SK-N-SH treated with all-trans-retinoic acid at 6 μM for 48 hours (cell line): ENCODE measurements at regions not wholly inside any gene's neighbourhood (a gene's known extent, or its start where the extent isn't known, plus 50 kb on each side); places are given as distances from the start of the nearest gene placed in this dataset.
A peak's percentile ranks its signal among the peaks of the same experiment; 100 is the strongest.

Source experiments
- ATAC-seq: fragments of 200-7000 bp; cut with Tn5 transposase; 3 replicates; pipeline ENCODE4 v1.9.1; 2020; ENCODE audit warnings: mild to moderate bottlenecking, moderate library complexity
- ARNTL ChIP-seq: fragments of 450-650 bp; formaldehyde crosslinking; IDR thresholded peaks from 2 replicates; pipeline ENCODE4 v1.5.0; 2020; ENCODE audit warnings: low read depth, mild to moderate bottlenecking, moderate library complexity, borderline replicate concordance
- CREB5 ChIP-seq: fragments of 250-450 bp; sonication (Bioruptor Pico); IDR thresholded peaks from 2 replicates; pipeline ENCODE4 v1.5.1; 2020; ENCODE audit warnings: low read depth, mild to moderate bottlenecking, moderate library complexity
- ESRRG ChIP-seq: fragments of 250-450 bp; sonication (Bioruptor Pico); IDR thresholded peaks from 2 replicates; pipeline ENCODE4 v1.6.1; 2021; ENCODE audit warnings: mild to moderate bottlenecking
- GLIS3 ChIP-seq: fragments of 250-450 bp; sonication (Bioruptor Pico); IDR thresholded peaks from 2 replicates; pipeline ENCODE4 v1.5.0; 2020; ENCODE audit warnings: mild to moderate bottlenecking, moderate library complexity
- ISL1 ChIP-seq: fragments of 250-450 bp; sonication (Bioruptor Pico); IDR thresholded peaks from 2 replicates; pipeline ENCODE4 v2.1.2; 2022; ENCODE audit warnings: mild to moderate bottlenecking, moderate library complexity
- OSR1 ChIP-seq: fragments of 250-450 bp; sonication (Bioruptor Pico); IDR thresholded peaks from 2 replicates; pipeline ENCODE4 v1.8.0; 2022; ENCODE audit warnings: moderate library complexity, mild to moderate bottlenecking, inconsistent platforms
- PPARA ChIP-seq: fragments of 250-450 bp; sonication (Bioruptor Pico); IDR thresholded peaks from 2 replicates; pipeline ENCODE4 v1.5.0; 2020; ENCODE audit warnings: mild to moderate bottlenecking, borderline replicate concordance
- RARB ChIP-seq: fragments of 250-450 bp; sonication (Bioruptor Pico); IDR thresholded peaks from 2 replicates; pipeline ENCODE4 v1.8.0; 2021; ENCODE audit warnings: mild to moderate bottlenecking, moderate library complexity
- TCF4 ChIP-seq: fragments of 250-450 bp; sonication (Bioruptor Pico); IDR thresholded peaks from 2 replicates; pipeline ENCODE4 v1.8.0; 2021; ENCODE audit warnings: mild to moderate bottlenecking, moderate library complexity, borderline replicate concordance
- TOX ChIP-seq: fragments of 250-450 bp; sonication (Bioruptor Pico); IDR thresholded peaks from 2 replicates; pipeline ENCODE4 v1.8.0; 2021; ENCODE audit warnings: mild to moderate bottlenecking, moderate library complexity, borderline replicate concordance
- TSHZ2 ChIP-seq: fragments of 250-450 bp; sonication (Bioruptor Pico); IDR thresholded peaks from 2 replicates; pipeline ENCODE4 v1.5.0; 2020; ENCODE audit warnings: mild to moderate bottlenecking, moderate library complexity
- ZC3H10 ChIP-seq: fragments of 250-450 bp; sonication (Bioruptor Pico); IDR thresholded peaks from 2 replicates; pipeline ENCODE4 v1.5.1; 2021; ENCODE audit warnings: mild to moderate bottlenecking, moderate library complexity
- ZFP3 ChIP-seq: fragments of 250-450 bp; sonication (Bioruptor Pico); IDR thresholded peaks from 2 replicates; pipeline ENCODE4 v1.5.0; 2020; ENCODE audit warnings: mild to moderate bottlenecking, moderate library complexity
- ZNF70 ChIP-seq: fragments of 450-650 bp; formaldehyde crosslinking; IDR thresholded peaks from 2 replicates; pipeline ENCODE4 v1.5.0; 2020; ENCODE audit warnings: mild to moderate bottlenecking, moderate library complexity
- ZNF8 ChIP-seq: fragments of 450-650 bp; formaldehyde crosslinking; IDR thresholded peaks from 2 replicates; pipeline ENCODE4 v1.5.0; 2020; ENCODE audit warnings: mild to moderate bottlenecking, moderate library complexity
- TF ChIP-seq, protein P1 (sequence below): fragments of 250-450 bp; sonication (Bioruptor Pico); IDR thresholded peaks from 2 replicates; pipeline ENCODE4 v1.5.1; 2021; ENCODE audit warnings: mild to moderate bottlenecking, moderate library complexity

- TF ChIP-seq, protein P1, sequence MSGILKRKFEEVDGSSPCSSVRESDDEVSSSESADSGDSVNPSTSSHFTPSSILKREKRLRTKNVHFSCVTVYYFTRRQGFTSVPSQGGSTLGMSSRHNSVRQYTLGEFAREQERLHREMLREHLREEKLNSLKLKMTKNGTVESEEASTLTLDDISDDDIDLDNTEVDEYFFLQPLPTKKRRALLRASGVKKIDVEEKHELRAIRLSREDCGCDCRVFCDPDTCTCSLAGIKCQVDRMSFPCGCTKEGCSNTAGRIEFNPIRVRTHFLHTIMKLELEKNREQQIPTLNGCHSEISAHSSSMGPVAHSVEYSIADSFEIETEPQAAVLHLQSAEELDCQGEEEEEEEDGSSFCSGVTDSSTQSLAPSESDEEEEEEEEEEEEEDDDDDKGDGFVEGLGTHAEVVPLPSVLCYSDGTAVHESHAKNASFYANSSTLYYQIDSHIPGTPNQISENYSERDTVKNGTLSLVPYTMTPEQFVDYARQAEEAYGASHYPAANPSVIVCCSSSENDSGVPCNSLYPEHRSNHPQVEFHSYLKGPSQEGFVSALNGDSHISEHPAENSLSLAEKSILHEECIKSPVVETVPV, result no peak
- no peak for TF ChIP-seq ESRRG (CRISPR knock-in tag)
- no peak for TF ChIP-seq ISL1 (CRISPR knock-in tag)
- TF ChIP-seq ZC3H10, result no peak
- no peak for TF ChIP-seq ZNF70 (CRISPR knock-in tag)
- no peak for ATAC-seq
These were observed 114.0 kb upstream of the HSF2 start for GRCh38 chr6:122285292-122285913.

DNA sequence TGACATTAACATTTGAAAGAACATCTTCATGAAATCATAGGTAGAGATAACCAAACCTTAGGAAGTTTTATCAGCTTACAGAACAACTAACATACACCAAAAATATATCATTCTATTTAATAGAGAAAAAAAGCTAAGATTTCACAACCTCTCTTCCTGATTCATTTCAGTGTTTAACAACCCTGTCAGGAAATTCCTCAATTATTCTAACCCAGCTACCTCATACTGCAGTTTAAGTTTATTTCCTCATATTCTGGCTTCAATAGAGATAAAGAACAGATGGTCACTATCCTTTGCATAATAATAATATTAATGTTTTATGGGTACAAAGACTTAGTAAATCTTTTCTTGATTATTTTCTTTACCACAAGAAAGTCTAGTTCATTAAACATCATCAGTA lies 112.9 kb upstream of the HSF2 start:
- TF ChIP-seq ISL1 (CRISPR knock-in tag) (peak; percentile 20; the same call in 1 of the 2 replicates), ZNF8 (CRISPR knock-in tag) (no peak)
- TF ChIP-seq, all 23 proteins: peak for 1
- no peak for ATAC-seq

DNA sequence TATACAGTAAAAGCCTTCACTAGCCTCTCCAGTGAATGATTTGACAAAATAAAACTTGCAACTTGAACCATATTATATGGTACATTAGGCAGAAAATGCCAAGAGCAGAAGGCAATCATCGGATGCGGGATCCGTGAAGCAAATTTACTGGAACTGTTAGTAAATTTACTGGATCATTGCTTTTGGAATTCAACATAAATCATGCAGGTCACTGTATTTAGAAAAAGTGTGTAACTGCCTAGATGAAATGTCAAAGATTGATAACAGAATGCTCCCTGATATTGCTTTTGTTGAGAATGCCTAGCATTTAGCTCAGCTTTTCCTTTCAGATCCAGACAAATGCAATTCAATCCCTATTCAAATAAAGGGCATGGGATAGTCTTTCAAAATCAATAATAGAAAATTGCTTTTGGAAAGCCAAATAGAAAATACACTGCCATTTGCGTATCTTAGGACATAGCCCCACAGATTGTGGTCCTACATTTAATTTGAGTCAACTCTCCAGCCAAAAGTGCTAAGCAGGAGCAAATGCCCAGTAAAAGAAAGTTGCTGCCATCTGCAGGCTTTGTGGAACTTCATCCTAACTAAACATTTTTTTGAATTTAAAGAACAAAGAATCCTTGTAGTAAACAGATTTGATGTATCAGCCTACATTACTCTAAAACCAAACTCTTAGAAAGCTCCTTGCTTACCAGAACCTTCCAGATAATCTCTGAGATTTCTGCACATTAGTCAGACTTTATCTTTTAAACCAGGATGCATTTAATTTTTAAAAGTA lies 109.5 kb upstream of the HSF2 start:
- ATAC-seq, result peak; percentile 56; the same call in 2 of the 3 replicates
- TF ChIP-seq ZFP3 (CRISPR knock-in tag) (no peak), ARNTL (CRISPR knock-in tag) (no peak), ISL1 (CRISPR knock-in tag) (no peak), PPARA (CRISPR knock-in tag) (no peak), RARB (CRISPR knock-in tag) (no peak), TOX (CRISPR knock-in tag) (no peak), CREB5 (CRISPR knock-in tag) (no peak)

DNA sequence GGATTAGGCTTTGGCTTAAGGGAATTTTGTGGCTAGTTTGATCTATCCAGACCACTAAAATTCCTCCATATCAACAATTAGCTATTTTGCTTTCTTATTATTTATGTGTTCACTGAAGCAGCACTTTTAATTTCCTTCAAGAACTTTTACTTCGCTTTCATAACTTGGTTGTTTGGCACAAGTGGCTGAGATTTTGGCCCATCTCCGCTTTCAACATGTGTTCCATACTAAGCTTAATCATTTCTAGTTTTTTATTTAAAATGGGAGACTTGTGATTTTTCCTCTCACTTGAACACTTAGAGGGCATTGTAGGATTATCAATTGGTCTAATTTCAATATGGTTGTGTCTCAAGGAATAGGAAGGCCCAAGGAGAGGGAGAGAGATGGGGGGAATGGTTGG lies 102.4 kb upstream of the HSF2 start:
- TF ChIP-seq TSHZ2 (CRISPR knock-in tag) (no peak), PPARA (CRISPR knock-in tag) (no peak), ZC3H10 (no peak), GLIS3 (no peak)
- no peak for ATAC-seq

DNA sequence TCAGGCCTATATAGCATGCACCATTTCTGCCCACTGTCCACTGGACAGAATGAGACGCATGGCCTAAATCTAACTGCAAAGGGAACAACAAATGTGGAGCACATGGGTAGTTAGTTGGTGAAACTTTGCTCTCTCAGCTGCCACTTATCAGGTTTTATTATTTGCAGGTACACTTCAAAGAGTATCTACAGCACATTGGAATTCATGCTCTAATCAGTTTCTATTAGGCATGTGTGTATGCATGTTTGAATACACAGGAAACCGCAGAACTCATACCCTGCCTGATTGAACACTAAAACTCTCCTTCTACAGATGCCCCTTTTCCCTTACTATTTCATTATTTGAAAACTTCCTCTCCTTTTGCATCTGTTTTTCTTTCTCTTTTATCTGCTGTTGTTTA lies 97.4 kb upstream of the HSF2 start:
- TF ChIP-seq ZNF70 (CRISPR knock-in tag), result no peak
- TF ChIP-seq, all 23 proteins: peak for 0
- ATAC-seq, result no peak

DNA sequence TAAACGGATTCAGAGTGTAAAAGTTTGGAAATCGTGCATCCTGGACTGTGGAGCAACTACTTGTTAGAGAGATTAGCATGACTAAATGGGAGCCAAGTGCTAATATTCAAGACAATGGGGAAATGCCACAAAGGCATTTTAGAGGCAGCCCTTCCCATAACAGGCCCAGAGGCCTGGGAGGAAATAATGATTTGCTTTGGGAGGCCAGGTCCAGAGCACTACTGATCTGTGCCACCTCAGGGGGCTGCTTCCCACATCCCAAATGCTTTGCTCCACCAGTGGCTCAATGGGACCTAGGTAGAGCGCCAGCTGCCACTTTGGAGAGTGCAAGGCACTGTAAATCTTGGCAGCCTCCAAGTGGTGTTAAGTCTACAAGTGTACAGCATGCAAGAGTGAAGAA lies 91.9 kb upstream of the HSF2 start:
- TF ChIP-seq OSR1, result no peak
- TF ChIP-seq, all 23 proteins: peak for 0
- no peak for ATAC-seq

DNA sequence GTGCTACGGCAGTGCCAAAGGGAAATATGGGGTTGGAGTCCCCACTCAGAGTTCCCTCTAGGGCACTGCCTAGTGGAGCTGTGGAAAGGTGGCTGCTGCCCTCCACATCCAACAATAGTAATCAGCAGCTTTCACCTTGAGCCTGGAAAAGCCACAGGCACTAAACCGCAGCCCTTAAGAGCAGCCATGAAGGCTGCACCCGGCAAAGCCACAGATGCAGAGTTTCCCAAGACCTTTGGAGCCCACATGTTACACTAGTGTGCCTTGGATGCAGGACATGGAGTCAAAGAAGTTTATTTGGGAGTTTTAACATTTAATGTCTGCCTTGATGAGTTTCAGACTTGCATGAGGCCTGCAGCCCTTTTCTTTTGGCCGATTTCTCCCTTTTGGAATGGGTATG lies 91.4 kb upstream of the HSF2 start:
- no peak for ATAC-seq
- no peak for TF ChIP-seq ZNF70 (CRISPR knock-in tag)
- no peak for TF ChIP-seq RARB (CRISPR knock-in tag)

DNA sequence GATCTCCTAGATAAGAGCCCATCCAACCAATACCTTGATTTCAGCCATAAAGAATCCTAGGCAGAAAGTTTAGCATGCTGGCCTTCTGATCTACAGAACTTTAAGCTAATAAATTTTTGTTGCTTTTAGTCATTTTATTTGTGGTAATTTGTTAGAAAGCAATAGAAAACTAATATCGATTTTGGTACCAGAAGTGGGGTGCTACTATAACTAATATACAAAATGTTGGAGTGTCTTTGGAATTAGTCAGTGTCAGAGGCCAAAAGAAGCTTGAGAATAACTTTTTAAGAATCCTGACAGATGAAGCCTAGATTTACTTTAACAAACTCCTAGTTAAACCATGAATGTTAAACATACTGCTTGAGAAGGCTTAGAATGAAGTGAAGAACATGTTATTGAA lies 83.6 kb upstream of the HSF2 start:
- no peak for TF ChIP-seq ESRRG (CRISPR knock-in tag)
- TF ChIP-seq TCF4 (CRISPR knock-in tag), result no peak
- ATAC-seq, result no peak
